ENCODE measurements at regions not wholly inside any gene's neighbourhood (a gene's known extent, or its start where the extent isn't known, plus 50 kb on each side); places are given as distances from the start of the nearest gene placed in this dataset.

- Histone ChIP-seq H3K27me3 (replicated peaks; ENCODE audit: insufficient read depth, low read length) (no peaks in the 10 kb centered on the region), H3K9me3 (replicated peaks; ENCODE audit: insufficient read depth, low read length) (no peaks in the 10 kb centered on the region), H3F3A (ENCODE audit: insufficient read depth, low read length) (no peaks in the 10 kb centered on the region), H3K9ac (ENCODE audit: low read length) (no peak overlapping the region), H3K79me2 (ENCODE audit: low read length) (no peaks in the 10 kb centered on the region), H3K4me2 (ENCODE audit: low read depth, low read length) (no peak overlapping the region), H2AFZ (ENCODE audit: low read length) (no peak overlapping the region), H3K36me3 (replicated peaks; ENCODE audit: insufficient read depth, low read length) (no peaks in the 10 kb centered on the region), H3K27ac (ENCODE audit: low read length) (no peak overlapping the region), H3K4me1 (ENCODE audit: low read length) (no peaks in the 10 kb centered on the region), H3K4me3 (ENCODE audit: low read length) (no peak overlapping the region), H3K9me2 (replicated peaks; ENCODE audit: insufficient read depth, low read length) (no peaks in the 10 kb centered on the region), H4K20me1 (ENCODE audit: insufficient read depth, low read length) (no peaks in the 10 kb centered on the region)
- TF ChIP-seq EZH2 (optimal IDR thresholded peaks at IDR 0.05; ENCODE audit: low read depth, low read length) = no peak
- no peak for TF ChIP-seq EZH2phosphoT487 (IDR thresholded peaks at IDR 0.05; ENCODE audit: low read length)
- TF ChIP-seq CTCF (IDR thresholded peaks at IDR 0.05; ENCODE audit: low read length) = no peak
- no peak for DNase-seq
Measured at GRCh38 chr6:140237251-140237650, 862.8 kb upstream of the CITED2 start.

- no peak overlapping the region for H3K4me2 ChIP-seq (ENCODE audit: low read depth, low read length)
- H3K27ac ChIP-seq (ENCODE audit: low read length) = no peak overlapping the region
- no peaks in the 10 kb centered on the region for H3K9me3 ChIP-seq (replicated peaks; ENCODE audit: insufficient read depth, low read length)
- no peaks in the 10 kb centered on the region for H4K20me1 ChIP-seq (ENCODE audit: insufficient read depth, low read length)
- no peak for DNase-seq
- H3K79me2 ChIP-seq (ENCODE audit: low read length) = no peaks in the 10 kb centered on the region
- no peaks in the 10 kb centered on the region for H3K9me2 ChIP-seq (replicated peaks; ENCODE audit: insufficient read depth, low read length)
- no peaks in the 10 kb centered on the region for H3K4me1 ChIP-seq (ENCODE audit: low read length)
- no peak overlapping the region for H3K4me3 ChIP-seq (ENCODE audit: low read length)
- H3K27me3 ChIP-seq (replicated peaks; ENCODE audit: insufficient read depth, low read length) = no peaks in the 10 kb centered on the region
- no peak for TF ChIP-seq EZH2 (optimal IDR thresholded peaks at IDR 0.05; ENCODE audit: low read depth, low read length)
- no peak for TF ChIP-seq CTCF (IDR thresholded peaks at IDR 0.05; ENCODE audit: low read length)
- H2AFZ ChIP-seq (ENCODE audit: low read length) = no peak overlapping the region
- no peak overlapping the region for H3K9ac ChIP-seq (ENCODE audit: low read length)
- no peaks in the 10 kb centered on the region for H3K36me3 ChIP-seq (replicated peaks; ENCODE audit: insufficient read depth, low read length)
- no peaks in the 10 kb centered on the region for H3F3A ChIP-seq (ENCODE audit: insufficient read depth, low read length)
Measured at GRCh38 chr6:140236732-140237131, 862.3 kb upstream of the CITED2 start.

- Histone ChIP-seq H3K4me1 (ENCODE audit: low read length) (no peaks in the 10 kb centered on the region), H3K36me3 (replicated peaks; ENCODE audit: insufficient read depth, low read length) (no peaks in the 10 kb centered on the region), H3K9me2 (replicated peaks; ENCODE audit: insufficient read depth, low read length) (no peaks in the 10 kb centered on the region), H4K20me1 (ENCODE audit: insufficient read depth, low read length) (no peaks in the 10 kb centered on the region), H3K9me3 (replicated peaks; ENCODE audit: insufficient read depth, low read length) (no peaks in the 10 kb centered on the region), H3K27ac (ENCODE audit: low read length) (no peak overlapping the region), H3K9ac (ENCODE audit: low read length) (no peak overlapping the region), H3K4me2 (ENCODE audit: low read depth, low read length) (no peak overlapping the region), H3K27me3 (replicated peaks; ENCODE audit: insufficient read depth, low read length) (no peaks in the 10 kb centered on the region), H3K79me2 (ENCODE audit: low read length) (no peaks in the 10 kb centered on the region), H2AFZ (ENCODE audit: low read length) (no peak overlapping the region), H3K4me3 (ENCODE audit: low read length) (no peak overlapping the region), H3F3A (ENCODE audit: insufficient read depth, low read length) (no peaks in the 10 kb centered on the region)
- DNase-seq = no peak
- TF ChIP-seq EZH2phosphoT487 (IDR thresholded peaks at IDR 0.05; ENCODE audit: low read length) (no peak), EZH2 (optimal IDR thresholded peaks at IDR 0.05; ENCODE audit: low read depth, low read length) (no peak), CTCF (IDR thresholded peaks at IDR 0.05; ENCODE audit: low read length) (no peak)
Measured at GRCh38 chr6:140230282-140230681, 855.8 kb upstream of the CITED2 start.
